ENCODE measurements at regions not wholly inside any gene's neighbourhood (a gene's known extent, or its start where the extent isn't known, plus 50 kb on each side); places are given as distances from the start of the nearest gene placed in this dataset.
A peak's percentile ranks its signal among the peaks of the same experiment; 100 is the strongest.

DNA sequence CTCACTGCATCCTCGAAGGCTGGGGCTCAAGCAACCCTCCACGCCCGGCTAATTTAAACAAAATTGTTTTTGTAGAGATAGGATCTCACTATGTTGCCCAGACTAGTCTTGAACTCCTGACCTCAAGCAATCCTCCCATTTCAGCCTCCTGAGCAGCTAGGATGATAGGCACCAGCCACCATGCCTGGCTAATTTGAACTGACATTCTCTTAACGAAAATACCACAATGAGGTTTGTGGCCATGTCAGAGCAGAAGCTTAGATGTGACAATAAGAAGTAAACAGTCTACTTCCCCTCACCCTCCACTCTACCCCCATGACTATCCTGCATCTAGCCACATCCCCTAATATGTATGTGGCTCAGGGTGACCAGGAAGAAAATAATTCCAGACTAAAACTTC lies 74.8 kb upstream of the PLCB4 start:
- H3K9ac ChIP-seq (ENCODE audit: low read length): no peak overlapping the region
- peaks cover 2% of the 10 kb centered on the region for H3K27me3 ChIP-seq (ENCODE audit: insufficient read depth, low read length, poor library complexity)
- H3K4me2 ChIP-seq (ENCODE audit: low read length): no peak overlapping the region
- H3K23ac ChIP-seq (ENCODE audit: low read length): no peak overlapping the region
- no peak overlapping the region for H2BK5ac ChIP-seq (ENCODE audit: low read length)
- no peak overlapping the region for H2BK15ac ChIP-seq (replicated peaks; ENCODE audit: low read depth)
- no peak overlapping the region for H3K18ac ChIP-seq (ENCODE audit: low read length)
- no peaks in the 10 kb centered on the region for H3K79me1 ChIP-seq (ENCODE audit: low read length)
- no peaks in the 10 kb centered on the region for H3K79me2 ChIP-seq (ENCODE audit: control insufficient read depth, insufficient read depth, low read length)
- H2BK120ac ChIP-seq (ENCODE audit: low read depth, low read length): no peak overlapping the region
- no peak overlapping the region for H3K56ac ChIP-seq (ENCODE audit: low read length)
- H3K27ac ChIP-seq (ENCODE audit: low read depth, low read length): no peak overlapping the region
- no peak for DNase-seq
- H3K4me1 ChIP-seq (ENCODE audit: control insufficient read depth, low read depth, low read length): peaks cover 9% of the 10 kb centered on the region
- no peak overlapping the region for H4K8ac ChIP-seq (ENCODE audit: low read depth, low read length)
- no peak overlapping the region for H2AK5ac ChIP-seq (ENCODE audit: low read length)
- no peak overlapping the region for H3K4ac ChIP-seq (ENCODE audit: low read depth, low read length)
- no peak overlapping the region for H4K5ac ChIP-seq (ENCODE audit: low read length)
- no peaks in the 10 kb centered on the region for H3K36me3 ChIP-seq (ENCODE audit: control insufficient read depth, insufficient read depth, low read length)
- no peak overlapping the region for H3K4me3 ChIP-seq (ENCODE audit: low read length)
- no CpG with 5 or more reads among the region's 4 CpGs for WGBS (ENCODE audit: extremely low coverage, insufficient coverage, low lambda C conversion rate)

DNA sequence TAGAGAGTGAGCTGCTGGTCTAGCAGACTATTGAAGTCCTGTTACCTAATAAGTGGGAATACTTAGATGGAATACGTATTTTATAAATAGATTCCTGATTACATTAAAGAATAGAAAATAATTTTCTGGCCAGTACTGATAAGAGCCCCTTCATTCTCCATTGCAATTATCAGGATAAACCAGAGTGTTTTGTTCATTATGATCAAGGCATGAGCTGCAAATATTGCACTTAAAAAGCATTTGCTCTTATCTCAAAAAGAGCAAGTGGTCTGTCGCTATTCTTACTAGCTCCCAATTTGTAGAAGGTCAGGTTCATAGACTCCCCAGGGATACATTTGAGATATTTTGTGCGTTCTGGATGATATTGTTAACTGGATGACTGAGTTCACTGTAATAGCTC lies 73.1 kb upstream of the PLCB4 start:
- H4K5ac ChIP-seq (ENCODE audit: low read length): no peak overlapping the region
- H2BK120ac ChIP-seq (ENCODE audit: low read depth, low read length): no peak overlapping the region
- no peak overlapping the region for H2BK15ac ChIP-seq (replicated peaks; ENCODE audit: low read depth)
- no peak overlapping the region for H3K4me2 ChIP-seq (ENCODE audit: low read length)
- peaks cover 9% of the 10 kb centered on the region for H3K4me1 ChIP-seq (ENCODE audit: control insufficient read depth, low read depth, low read length)
- H3K36me3 ChIP-seq (ENCODE audit: control insufficient read depth, insufficient read depth, low read length): no peaks in the 10 kb centered on the region
- no peak overlapping the region for H3K4me3 ChIP-seq (ENCODE audit: low read length)
- no peak overlapping the region for H4K8ac ChIP-seq (ENCODE audit: low read depth, low read length)
- DNase-seq: no peak
- H3K79me2 ChIP-seq (ENCODE audit: control insufficient read depth, insufficient read depth, low read length): no peaks in the 10 kb centered on the region
- H2BK5ac ChIP-seq (ENCODE audit: low read length): no peak overlapping the region
- no peak overlapping the region for H3K56ac ChIP-seq (ENCODE audit: low read length)
- H3K9ac ChIP-seq (ENCODE audit: low read length): no peak overlapping the region
- no peak overlapping the region for H2AK5ac ChIP-seq (ENCODE audit: low read length)
- no CpG with 5 or more reads among the region's 3 CpGs for WGBS (ENCODE audit: extremely low coverage, insufficient coverage, low lambda C conversion rate)
- no peak overlapping the region for H3K4ac ChIP-seq (ENCODE audit: low read depth, low read length)
- peaks cover 2% of the 10 kb centered on the region for H3K27me3 ChIP-seq (ENCODE audit: insufficient read depth, low read length, poor library complexity)
- H3K27ac ChIP-seq (ENCODE audit: low read depth, low read length): no peak overlapping the region
- no peak overlapping the region for H3K18ac ChIP-seq (ENCODE audit: low read length)
- H3K79me1 ChIP-seq (ENCODE audit: low read length): no peaks in the 10 kb centered on the region
- no peak overlapping the region for H3K23ac ChIP-seq (ENCODE audit: low read length)

- no peak overlapping the region for H2BK120ac ChIP-seq (ENCODE audit: low read depth, low read length)
- peaks cover 9% of the 10 kb centered on the region for H3K4me1 ChIP-seq (ENCODE audit: control insufficient read depth, low read depth, low read length)
- no peak overlapping the region for H3K4me2 ChIP-seq (ENCODE audit: low read length)
- H3K36me3 ChIP-seq (ENCODE audit: control insufficient read depth, insufficient read depth, low read length): no peaks in the 10 kb centered on the region
- H3K9ac ChIP-seq (ENCODE audit: low read length): no peak overlapping the region
- H2AK5ac ChIP-seq (ENCODE audit: low read length): no peak overlapping the region
- peaks cover 2% of the 10 kb centered on the region for H3K27me3 ChIP-seq (ENCODE audit: insufficient read depth, low read length, poor library complexity)
- H3K27ac ChIP-seq (ENCODE audit: low read depth, low read length): no peak overlapping the region
- H3K4ac ChIP-seq (ENCODE audit: low read depth, low read length): no peak overlapping the region
- no peak overlapping the region for H3K18ac ChIP-seq (ENCODE audit: low read length)
- H3K56ac ChIP-seq (ENCODE audit: low read length): no peak overlapping the region
- no peaks in the 10 kb centered on the region for H3K79me2 ChIP-seq (ENCODE audit: control insufficient read depth, insufficient read depth, low read length)
- H2BK5ac ChIP-seq (ENCODE audit: low read length): no peak overlapping the region
- no peak overlapping the region for H3K23ac ChIP-seq (ENCODE audit: low read length)
- no peak overlapping the region for H4K5ac ChIP-seq (ENCODE audit: low read length)
- DNase-seq: peak; percentile 48
- H2BK15ac ChIP-seq (replicated peaks; ENCODE audit: low read depth): no peak overlapping the region
- no peaks in the 10 kb centered on the region for H3K79me1 ChIP-seq (ENCODE audit: low read length)
- WGBS (ENCODE audit: extremely low coverage, insufficient coverage, low lambda C conversion rate): no CpG with 5 or more reads among the region's 2 CpGs
- no peak overlapping the region for H4K8ac ChIP-seq (ENCODE audit: low read depth, low read length)
- no peak overlapping the region for H3K4me3 ChIP-seq (ENCODE audit: low read length)
These were observed 71.9 kb upstream of the PLCB4 start for GRCh38 chr20:8996817-8997512.

GRCh38 chr20:8997701-8998117 lies 71.2 kb upstream of the PLCB4 start:
- H2BK5ac ChIP-seq (ENCODE audit: low read length): no peak overlapping the region
- no peak overlapping the region for H3K18ac ChIP-seq (ENCODE audit: low read length)
- H2AK5ac ChIP-seq (ENCODE audit: low read length): no peak overlapping the region
- H3K36me3 ChIP-seq (ENCODE audit: control insufficient read depth, insufficient read depth, low read length): no peaks in the 10 kb centered on the region
- H3K4me2 ChIP-seq (ENCODE audit: low read length): no peak overlapping the region
- DNase-seq: peak; percentile 32
- H4K5ac ChIP-seq (ENCODE audit: low read length): no peak overlapping the region
- no peak overlapping the region for H3K4ac ChIP-seq (ENCODE audit: low read depth, low read length)
- no peak overlapping the region for H3K9ac ChIP-seq (ENCODE audit: low read length)
- peaks cover 2% of the 10 kb centered on the region for H3K27me3 ChIP-seq (ENCODE audit: insufficient read depth, low read length, poor library complexity)
- H2BK120ac ChIP-seq (ENCODE audit: low read depth, low read length): no peak overlapping the region
- no peaks in the 10 kb centered on the region for H3K79me1 ChIP-seq (ENCODE audit: low read length)
- H3K27ac ChIP-seq (ENCODE audit: low read depth, low read length): no peak overlapping the region
- peaks cover 9% of the 10 kb centered on the region for H3K4me1 ChIP-seq (ENCODE audit: control insufficient read depth, low read depth, low read length)
- no peak overlapping the region for H3K23ac ChIP-seq (ENCODE audit: low read length)
- H3K79me2 ChIP-seq (ENCODE audit: control insufficient read depth, insufficient read depth, low read length): no peaks in the 10 kb centered on the region
- no peak overlapping the region for H2BK15ac ChIP-seq (replicated peaks; ENCODE audit: low read depth)
- no peak overlapping the region for H4K8ac ChIP-seq (ENCODE audit: low read depth, low read length)
- H3K4me3 ChIP-seq (ENCODE audit: low read length): no peak overlapping the region
- no CpG with 5 or more reads among the region's 4 CpGs for WGBS (ENCODE audit: extremely low coverage, insufficient coverage, low lambda C conversion rate)
- no peak overlapping the region for H3K56ac ChIP-seq (ENCODE audit: low read length)

GRCh38 chr20:9011121-9011520 lies 57.8 kb upstream of the PLCB4 start:
- no peak overlapping the region for H3K27ac ChIP-seq (ENCODE audit: low read depth, low read length)
- H2AK5ac ChIP-seq (ENCODE audit: low read length): no peak overlapping the region

More at GRCh38 chr20:9011121-9011520, 57.8 kb upstream of the PLCB4 start:
- H3K4ac ChIP-seq (ENCODE audit: low read depth, low read length): no peak overlapping the region
- WGBS (ENCODE audit: extremely low coverage, insufficient coverage, low lambda C conversion rate): no CpG with 5 or more reads among the region's 2 CpGs
- no peak overlapping the region for H3K18ac ChIP-seq (ENCODE audit: low read length)
- no peak overlapping the region for H4K8ac ChIP-seq (ENCODE audit: low read depth, low read length)
- no peak overlapping the region for H3K23ac ChIP-seq (ENCODE audit: low read length)
- no peaks in the 10 kb centered on the region for H3K27me3 ChIP-seq (ENCODE audit: insufficient read depth, low read length, poor library complexity)
- H3K4me1 ChIP-seq (ENCODE audit: control insufficient read depth, low read depth, low read length): no peaks in the 10 kb centered on the region
- H2BK120ac ChIP-seq (ENCODE audit: low read depth, low read length): no peak overlapping the region
- H3K4me2 ChIP-seq (ENCODE audit: low read length): no peak overlapping the region
- no peaks in the 10 kb centered on the region for H3K36me3 ChIP-seq (ENCODE audit: control insufficient read depth, insufficient read depth, low read length)
- no peak for DNase-seq
- H2BK5ac ChIP-seq (ENCODE audit: low read length): no peak overlapping the region
- H3K56ac ChIP-seq (ENCODE audit: low read length): no peak overlapping the region
- H2BK15ac ChIP-seq (replicated peaks; ENCODE audit: low read depth): no peak overlapping the region
- H3K79me2 ChIP-seq (ENCODE audit: control insufficient read depth, insufficient read depth, low read length): no peaks in the 10 kb centered on the region
- H3K79me1 ChIP-seq (ENCODE audit: low read length): no peaks in the 10 kb centered on the region
- H3K9ac ChIP-seq (ENCODE audit: low read length): no peak overlapping the region
- H3K4me3 ChIP-seq (ENCODE audit: low read length): no peak overlapping the region
- no peak overlapping the region for H4K5ac ChIP-seq (ENCODE audit: low read length)

Data from mesendoderm (in vitro differentiated cells).